HUES6 (cell line): ENCODE measurements at regions not wholly inside any gene's neighbourhood (a gene's known extent, or its start where the extent isn't known, plus 50 kb on each side); places are given as distances from the start of the nearest gene placed in this dataset.

Experiments
- H3K27ac ChIP-seq: 2 replicates; pipeline ENCODE4 v1.7.0; 2013; ENCODE audit warnings: low read depth, mild to moderate bottlenecking, low read length, inconsistent platforms
- H3K27me3 ChIP-seq: 2 replicates; pipeline ENCODE4 v1.6.1; 2013; ENCODE audit warnings: low read length; ENCODE audit not compliant: control insufficient read depth, insufficient read depth
- H3K36me3 ChIP-seq: 2 replicates; pipeline ENCODE4 v1.6.1; 2013; ENCODE audit warnings: low read length; ENCODE audit not compliant: control insufficient read depth, insufficient read depth
- H3K4me1 ChIP-seq: 2 replicates; pipeline ENCODE4 v1.6.1; 2013; ENCODE audit warnings: low read length; ENCODE audit not compliant: control insufficient read depth, insufficient read depth
- H3K4me3 ChIP-seq: 2 replicates; pipeline ENCODE4 v1.5.1; 2013; ENCODE audit warnings: low read depth, low read length
- H3K9ac ChIP-seq: one replicate; pipeline ENCODE4 v1.6.1; 2013; ENCODE audit warnings: mild to moderate bottlenecking, low read length
- H3K9me3 ChIP-seq: 2 replicates; pipeline ENCODE4 v1.6.1; 2013; ENCODE audit warnings: low read depth, low read length; ENCODE audit not compliant: control insufficient read depth, insufficient read depth

GRCh38 chr12:85509081-85509856 is 229.2 kb downstream of the ALX1 start:
- Histone ChIP-seq H3K9me3 (no peaks in the 10 kb centered on the region), H3K4me1 (no peaks in the 10 kb centered on the region), H3K9ac (no peak overlapping the region), H3K4me3 (no peak overlapping the region), H3K36me3 (no peaks in the 10 kb centered on the region), H3K27ac (no peak overlapping the region), H3K27me3 (no peaks in the 10 kb centered on the region)

- Histone ChIP-seq H3K27me3 (no peaks in the 10 kb centered on the region), H3K4me3 (no peak overlapping the region), H3K36me3 (no peaks in the 10 kb centered on the region), H3K27ac (no peak overlapping the region), H3K9ac (no peak overlapping the region), H3K4me1 (no peaks in the 10 kb centered on the region), H3K9me3 (no peaks in the 10 kb centered on the region)
These were observed 229.8 kb downstream of the ALX1 start for GRCh38 chr12:85509857-85510256.

- Histone ChIP-seq H3K27me3 (no peaks in the 10 kb centered on the region), H3K9ac (no peak overlapping the region), H3K27ac (no peak overlapping the region), H3K36me3 (no peaks in the 10 kb centered on the region), H3K9me3 (no peaks in the 10 kb centered on the region), H3K4me3 (no peak overlapping the region), H3K4me1 (peaks cover 22% of the 10 kb centered on the region)
These were observed 236.0 kb downstream of the ALX1 start for GRCh38 chr12:85516039-85516438.

DNA sequence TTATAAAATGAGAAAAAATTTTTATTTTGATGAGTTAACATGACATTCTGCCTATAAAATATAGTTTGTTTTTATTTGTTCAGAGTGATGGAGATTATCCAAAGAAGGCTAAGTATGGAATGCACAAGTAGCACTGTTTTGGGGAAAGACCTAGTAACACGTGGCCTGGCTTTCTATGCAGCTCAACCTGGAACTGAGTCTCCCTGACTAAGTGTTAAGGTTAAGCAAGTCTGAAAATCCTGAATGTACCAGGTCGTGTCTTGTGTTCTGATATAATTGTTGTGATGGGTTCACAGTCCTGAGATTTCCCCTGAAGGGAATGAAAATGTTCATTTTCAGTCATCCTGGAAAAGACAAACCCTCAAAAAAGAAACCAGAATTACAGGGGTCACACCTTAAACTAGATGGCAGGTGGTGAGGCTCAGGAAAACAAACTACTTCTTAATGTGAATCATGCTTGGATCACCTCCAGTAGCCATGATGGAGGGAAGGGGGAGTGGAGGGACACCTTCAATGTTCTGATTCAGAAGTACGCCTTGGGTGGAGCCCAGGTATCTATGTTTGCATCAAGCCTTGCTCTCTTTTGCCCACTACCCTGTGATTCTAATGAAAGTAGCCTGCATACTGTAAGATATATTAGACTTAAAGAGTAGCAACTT is 236.8 kb downstream of the ALX1 start:
- H3K4me3 ChIP-seq = no peak overlapping the region
- H3K27me3 ChIP-seq = no peaks in the 10 kb centered on the region
- H3K27ac ChIP-seq = no peak overlapping the region
- no peaks in the 10 kb centered on the region for H3K36me3 ChIP-seq
- H3K9ac ChIP-seq = no peak overlapping the region
- no peaks in the 10 kb centered on the region for H3K9me3 ChIP-seq
- peaks cover 22% of the 10 kb centered on the region for H3K4me1 ChIP-seq

DNA sequence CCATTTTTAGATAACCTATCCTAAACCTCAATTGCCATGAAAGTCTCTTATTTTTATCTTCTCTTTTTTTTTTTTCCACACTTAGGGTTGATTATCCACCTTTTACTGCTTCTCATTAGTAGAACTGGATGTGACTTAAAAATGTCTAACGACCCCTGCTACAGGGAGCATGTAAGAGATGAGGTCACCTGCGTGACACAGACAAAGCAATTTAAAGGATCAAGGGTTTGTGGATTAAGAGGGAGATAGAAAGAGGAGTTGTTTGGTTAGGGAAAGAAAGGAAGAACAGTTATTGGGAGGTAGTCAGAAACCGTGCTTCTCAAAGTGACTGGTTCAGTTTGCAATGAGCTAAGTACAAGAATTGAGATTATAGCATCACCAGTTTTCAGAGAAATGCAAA is 239.1 kb downstream of the ALX1 start:
- Histone ChIP-seq H3K4me1 (peaks cover 22% of the 10 kb centered on the region), H3K27ac (peak overlapping the region; percentile 13; the same call in 1 of the 2 replicates), H3K36me3 (no peaks in the 10 kb centered on the region), H3K9ac (no peak overlapping the region), H3K27me3 (no peaks in the 10 kb centered on the region), H3K4me3 (no peak overlapping the region), H3K9me3 (no peaks in the 10 kb centered on the region)

GRCh38 chr12:85523197-85523596 is 243.2 kb downstream of the ALX1 start:
- Histone ChIP-seq H3K9me3 (no peaks in the 10 kb centered on the region), H3K4me3 (no peak overlapping the region), H3K27me3 (no peaks in the 10 kb centered on the region)

DNA sequence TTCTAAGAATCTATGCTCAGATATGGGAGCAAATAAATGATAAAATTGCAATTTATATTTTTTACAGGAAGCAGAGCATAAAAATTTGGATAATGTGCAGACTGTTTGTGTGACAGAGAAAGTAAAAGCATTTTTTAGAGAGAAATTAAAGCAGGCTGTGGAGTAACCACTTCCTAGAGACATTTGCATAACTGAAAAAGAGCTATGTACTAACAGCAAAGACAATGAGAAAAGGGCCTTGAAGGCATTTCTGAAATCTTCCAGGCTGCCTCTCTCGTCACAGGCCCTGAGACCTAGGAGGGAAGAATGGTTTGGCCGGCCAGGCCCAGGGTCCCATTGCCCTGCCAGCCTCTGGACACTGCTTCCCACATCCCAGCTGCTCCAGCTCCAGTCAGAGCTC is 247.2 kb downstream of the ALX1 start:
- Histone ChIP-seq H3K27ac (no peak overlapping the region), H3K4me3 (no peak overlapping the region)

More at GRCh38 chr12:85523197-85523596, 243.2 kb downstream of the ALX1 start:
- Histone ChIP-seq H3K27ac (no peak overlapping the region), H3K36me3 (no peaks in the 10 kb centered on the region; the same call in 1 of the 2 replicates), H3K4me1 (peaks cover 16% of the 10 kb centered on the region), H3K9ac (no peak overlapping the region)

DNA sequence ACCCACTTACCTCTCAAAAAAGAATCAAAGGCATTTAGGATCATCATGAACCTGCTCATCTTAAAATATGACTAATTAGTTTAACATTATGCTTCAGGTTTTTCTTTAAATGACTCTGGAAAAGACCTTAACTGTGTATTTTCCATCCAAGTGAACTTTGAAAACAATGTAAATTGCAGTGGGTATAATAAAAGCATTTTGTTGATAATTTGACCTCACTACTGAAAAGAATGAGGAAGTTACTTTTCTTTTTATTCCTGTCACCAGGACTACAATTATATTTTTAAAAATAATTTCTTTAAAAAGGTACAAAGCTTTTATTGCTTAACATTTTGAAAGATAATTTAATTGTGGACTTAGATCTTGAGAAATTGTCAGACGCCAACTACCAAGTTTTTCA is 249.9 kb downstream of the ALX1 start:
- Histone ChIP-seq H3K36me3 (no peaks in the 10 kb centered on the region; the same call in 1 of the 2 replicates), H3K27me3 (no peaks in the 10 kb centered on the region), H3K9ac (no peak overlapping the region), H3K27ac (no peak overlapping the region), H3K9me3 (no peaks in the 10 kb centered on the region; the same call in 1 of the 2 replicates), H3K4me3 (no peak overlapping the region), H3K4me1 (no peaks in the 10 kb centered on the region)

More for the DNA sequence above, 247.2 kb downstream of the ALX1 start:
- Histone ChIP-seq H3K36me3 (no peaks in the 10 kb centered on the region; the same call in 1 of the 2 replicates), H3K9ac (no peak overlapping the region), H3K27me3 (no peaks in the 10 kb centered on the region), H3K4me1 (no peaks in the 10 kb centered on the region), H3K9me3 (no peaks in the 10 kb centered on the region)

GRCh38 chr12:85530456-85530855 is 250.4 kb downstream of the ALX1 start:
- Histone ChIP-seq H3K9ac (no peak overlapping the region), H3K27ac (no peak overlapping the region), H3K36me3 (no peaks in the 10 kb centered on the region; the same call in 1 of the 2 replicates), H3K27me3 (no peaks in the 10 kb centered on the region), H3K4me3 (no peak overlapping the region), H3K9me3 (no peaks in the 10 kb centered on the region; the same call in 1 of the 2 replicates), H3K4me1 (no peaks in the 10 kb centered on the region)

GRCh38 chr12:85531341-85531740 is 251.3 kb downstream of the ALX1 start:
- no peak overlapping the region for H3K4me3 ChIP-seq
- no peaks in the 10 kb centered on the region; the same call in 1 of the 2 replicates for H3K9me3 ChIP-seq
- no peaks in the 10 kb centered on the region; the same call in 1 of the 2 replicates for H3K36me3 ChIP-seq
- no peak overlapping the region for H3K9ac ChIP-seq
- no peak overlapping the region for H3K27ac ChIP-seq
- H3K27me3 ChIP-seq = no peaks in the 10 kb centered on the region
- H3K4me1 ChIP-seq = no peaks in the 10 kb centered on the region

DNA sequence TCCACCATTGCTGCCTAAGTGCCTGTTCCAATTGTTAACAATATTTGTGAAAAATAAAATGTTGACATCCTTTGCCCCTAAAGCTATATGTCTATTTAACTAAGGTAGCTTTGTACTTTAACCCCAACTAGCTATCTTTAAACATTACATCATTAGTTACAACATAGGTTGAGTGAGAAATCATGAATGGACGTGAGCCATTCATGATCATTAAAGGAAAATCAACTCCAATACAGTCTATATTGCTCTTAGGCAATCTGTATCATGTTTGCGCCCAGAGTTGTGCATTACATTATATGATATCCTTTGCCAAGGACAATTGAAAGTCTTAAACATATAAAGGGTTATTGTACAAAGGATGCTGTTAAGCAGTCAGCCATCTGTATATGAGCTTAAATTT is 269.6 kb downstream of the ALX1 start:
- H3K9me3 ChIP-seq = no peaks in the 10 kb centered on the region
- no peak overlapping the region for H3K9ac ChIP-seq
- H3K4me1 ChIP-seq = peaks cover 31% of the 10 kb centered on the region
- H3K27ac ChIP-seq = no peak overlapping the region
- H3K36me3 ChIP-seq = no peaks in the 10 kb centered on the region
- H3K4me3 ChIP-seq = no peak overlapping the region
- H3K27me3 ChIP-seq = no peaks in the 10 kb centered on the region
